ENCODE measurements at regions not wholly inside any gene's neighbourhood (a gene's known extent, or its start where the extent isn't known, plus 50 kb on each side); places are given as distances from the start of the nearest gene placed in this dataset.
"Not testable (repeated sequence)": the region's sequence is repeated elsewhere in the genome, so short reads cannot be mapped to it uniquely, and the experiment has no call there.

GRCh38 chr4:152068866-152069265 lies 308.1 kb upstream of the GATB start:
- DNase-seq (ENCODE audit: low read depth in 1 of 2, low spot score in 1 of 2), result no peak

- DNase-seq (ENCODE audit: low read depth in 1 of 2, low spot score in 1 of 2), result no peak
These were observed 304.7 kb upstream of the GATB start for GRCh38 chr4:152065545-152065944.

- no peak for DNase-seq (ENCODE audit: low read depth in 1 of 2, low spot score in 1 of 2)
These were observed 303.9 kb upstream of the GATB start for GRCh38 chr4:152064753-152065152.

- DNase-seq (ENCODE audit: low read depth in 1 of 2, low spot score in 1 of 2), result no peak
These were observed 303.5 kb upstream of the GATB start for GRCh38 chr4:152064282-152064681.

GRCh38 chr4:152063621-152064240 lies 302.9 kb upstream of the GATB start:
- DNase-seq (ENCODE audit: low read depth in 1 of 2, low spot score in 1 of 2), result peak in 1 of 2 donors; percentile 10

- no peak for DNase-seq (ENCODE audit: low read depth in 1 of 2, low spot score in 1 of 2)
These were observed 302.3 kb upstream of the GATB start for GRCh38 chr4:152062936-152063620.

- DNase-seq (ENCODE audit: low read depth in 1 of 2, low spot score in 1 of 2), result no peak
These were observed 293.9 kb upstream of the GATB start for GRCh38 chr4:152054731-152055130.

GRCh38 chr4:152052451-152053057 lies 291.7 kb upstream of the GATB start:
- no peak for DNase-seq (ENCODE audit: low read depth in 1 of 2, low spot score in 1 of 2)

GRCh38 chr4:152051332-152051731 lies 290.5 kb upstream of the GATB start:
- DNase-seq (ENCODE audit: low read depth in 1 of 2, low spot score in 1 of 2), result not testable (repeated sequence)

- DNase-seq (ENCODE audit: low read depth in 1 of 2, low spot score in 1 of 2), result no peak
These were observed 289.3 kb upstream of the GATB start for GRCh38 chr4:152050106-152050505.

GRCh38 chr4:152047451-152047850 lies 286.6 kb upstream of the GATB start:
- no peak for DNase-seq (ENCODE audit: low read depth in 1 of 2, low spot score in 1 of 2)

GRCh38 chr4:152045807-152046571 lies 285.2 kb upstream of the GATB start:
- DNase-seq (ENCODE audit: low read depth in 1 of 2, low spot score in 1 of 2), result no peak

GRCh38 chr4:152045449-152045806 lies 284.6 kb upstream of the GATB start:
- DNase-seq (ENCODE audit: low read depth in 1 of 2, low spot score in 1 of 2), result no peak

- DNase-seq (ENCODE audit: low read depth in 1 of 2, low spot score in 1 of 2), result no peak
These were observed 283.7 kb upstream of the GATB start for GRCh38 chr4:152044331-152045036.

GRCh38 chr4:152041295-152041694 lies 280.5 kb upstream of the GATB start:
- DNase-seq (ENCODE audit: low read depth in 1 of 2, low spot score in 1 of 2), result no peak

GRCh38 chr4:152039691-152040090 lies 278.9 kb upstream of the GATB start:
- no peak for DNase-seq (ENCODE audit: low read depth in 1 of 2, low spot score in 1 of 2)

GRCh38 chr4:152039023-152039481 lies 278.2 kb upstream of the GATB start:
- DNase-seq (ENCODE audit: low read depth in 1 of 2, low spot score in 1 of 2), result no peak

GRCh38 chr4:152038238-152038637 lies 277.4 kb upstream of the GATB start:
- DNase-seq (ENCODE audit: low read depth in 1 of 2, low spot score in 1 of 2), result no peak

GRCh38 chr4:152037435-152037834 lies 276.6 kb upstream of the GATB start:
- no peak for DNase-seq (ENCODE audit: low read depth in 1 of 2, low spot score in 1 of 2)

GRCh38 chr4:152033621-152034020 lies 272.8 kb upstream of the GATB start:
- DNase-seq (ENCODE audit: low read depth in 1 of 2, low spot score in 1 of 2), result no peak

GRCh38 chr4:152032722-152033131 lies 271.9 kb upstream of the GATB start:
- no peak for DNase-seq (ENCODE audit: low read depth in 1 of 2, low spot score in 1 of 2)

Measured in stimulated activated CD4-positive, alpha-beta T cell treated with anti-CD3 and anti-CD28 coated beads, Interleukin-15, amount 100 ng/mL, for 1 hour (primary cell).